K562 (cell line): ENCODE measurements at regions not wholly inside any gene's neighbourhood (a gene's known extent, or its start where the extent isn't known, plus 50 kb on each side); places are given as distances from the start of the nearest gene placed in this dataset.

Source experiments
- ATAC-seq: fragments of 200-7000 bp; cut with Tn5 transposase; 3 replicates; pipeline ENCODE4 v1.9.1; 2020; ENCODE audit warnings: moderate library complexity
- BruUV-seq: library from RNA; stranded (reverse); fragments of 400-500 nt; replicated peaks from 2 replicates; lab custom pipeline; 2021; lab: Mats Ljungman, UMichigan
- CTCF ChIA-PET: fragments of 300-600 bp; formaldehyde crosslinking; extraction: SDS; loops from one replicate; lab custom pipeline; 2021; ENCODE audit warnings: low intra/inter-chr PET ratio; lab: Yijun Ruan, JAX
- POLR2A ChIA-PET: fragments of 300-600, 350-650 bp; sonication (Branson Sonifier 250); formaldehyde crosslinking; extraction: SDS; loops from one replicate; lab custom pipeline; 2021; ENCODE audit warnings: antibody characterized with exemption, inconsistent platforms; lab: Yijun Ruan, JAX
- DNase-seq, 4 experiments: peaks; one replicate each; pipeline versions ENCODE4 v3.0.0 to v3.0.0-alpha.2; 2011 to 2018; ENCODE audit warnings: low spot score in 3 of 4, mixed read lengths in 3 of 4; ENCODE audit errors: extremely low read depth in 1 of 4
- FAIRE-seq: peaks from 2 replicates; lab custom pipeline; 2011; peaks lifted over from hg19 to GRCh38; lab: Jason Lieb, UNC
- H2AFZ ChIP-seq: 2 replicates; pipeline ENCODE4 v1.6.0; 2011; ENCODE audit warnings: low read depth, low read length, control low read depth, inconsistent platforms
- H3K27ac ChIP-seq: fragments of 200-600 bp; 3 replicates; pipeline ENCODE4 v1.8.0; 2011; ENCODE audit warnings: low read depth, mild to moderate bottlenecking, control low read depth, inconsistent platforms, low read length, moderate library complexity, mixed read lengths; ENCODE audit errors: extremely low read depth
- H3K27me3 ChIP-seq, 2 experiments: fragments of 300-600 bp in 1 of 2; 2 replicates in 1 of 2; 3 replicates in 1 of 2; pipeline versions ENCODE4 v1.6.0 to v1.8.0; 2011; ENCODE audit warnings: inconsistent platforms in 2 of 2, low read length in 2 of 2, mild to moderate bottlenecking in 1 of 2, mixed read lengths in 1 of 2, moderate library complexity in 1 of 2; ENCODE audit not compliant: control insufficient read depth in 2 of 2, insufficient read depth in 2 of 2
- H3K36me3 ChIP-seq: fragments of 300-600 bp; 3 replicates; pipeline ENCODE4 v1.8.0; 2011; ENCODE audit warnings: mild to moderate bottlenecking, low read length, inconsistent platforms; ENCODE audit not compliant: control insufficient read depth, insufficient read depth
- H3K4me1 ChIP-seq, 2 experiments: fragments of 200-600 bp in 1 of 2; replicated peaks in 1 of 2; 2 replicates in 1 of 2; 3 replicates in 1 of 2; pipeline versions ENCODE4 v1.5.1 to v1.8.0; 2011; ENCODE audit warnings: inconsistent platforms in 2 of 2, low read length in 2 of 2, mild to moderate bottlenecking in 1 of 2, mixed read lengths in 1 of 2, moderate library complexity in 1 of 2; ENCODE audit not compliant: control insufficient read depth in 2 of 2, insufficient read depth in 2 of 2
- H3K4me2 ChIP-seq: 2 replicates; pipeline ENCODE4 v1.6.1; 2011; ENCODE audit warnings: low read length, control low read depth, inconsistent platforms, mixed read lengths; ENCODE audit not compliant: insufficient read depth
- H3K4me3 ChIP-seq: fragments of 200-600 bp; sonication (generic), shearing (Covaris generic); 2 replicates; pipeline ENCODE4 v1.5.1; 2016; ENCODE audit warnings: control low read depth, inconsistent platforms
- H3K79me2 ChIP-seq: fragments of 200-600 bp; 3 replicates; pipeline ENCODE4 v1.8.0; 2011; ENCODE audit warnings: low read length, inconsistent platforms; ENCODE audit not compliant: control insufficient read depth, insufficient read depth
- H3K9ac ChIP-seq, 2 experiments: 2 replicates each; pipeline versions ENCODE4 v1.6.0 to v1.6.1; 2011; ENCODE audit warnings: low read depth in 2 of 2, low read length in 2 of 2, control low read depth in 1 of 2, inconsistent platforms in 1 of 2, mild to moderate bottlenecking in 1 of 2, mixed read lengths in 1 of 2; ENCODE audit not compliant: insufficient read depth in 1 of 2
- H3K9me1 ChIP-seq: one replicate; pipeline ENCODE4 v1.6.0; 2011; ENCODE audit warnings: inconsistent platforms, mild to moderate bottlenecking, low read length, moderate library complexity; ENCODE audit not compliant: control insufficient read depth, insufficient read depth
- H3K9me3 ChIP-seq: replicated peaks from 2 replicates; pipeline ENCODE4 v1.5.1; 2011; ENCODE audit warnings: low read depth, low read length, inconsistent platforms; ENCODE audit not compliant: control insufficient read depth, insufficient read depth
- H4K20me1 ChIP-seq: replicated peaks from 2 replicates; pipeline ENCODE4 v1.6.1; 2011; ENCODE audit warnings: low read length, inconsistent platforms, mixed read lengths; ENCODE audit not compliant: control insufficient read depth, insufficient read depth
- MTA2 ChIP-seq: fragments of 450-650 bp; IDR thresholded peaks from 2 replicates; pipeline ENCODE4 v1.6.1; 2016; ENCODE audit warnings: low read depth
- PHB ChIP-seq: fragments of 250-450 bp; sonication (Bioruptor Pico); IDR thresholded peaks from 2 replicates; pipeline ENCODE4 v1.5.0; 2021
- SAFB2 ChIP-seq: fragments of 200-400 bp; formaldehyde crosslinking; IDR thresholded peaks from 2 replicates; pipeline ENCODE4 v1.6.1; 2018; ENCODE audit warnings: borderline replicate concordance, low read length, low read depth, moderate library complexity; ENCODE audit not compliant: severe bottlenecking
- TAF9B ChIP-seq: fragments of 450-650 bp; IDR thresholded peaks from 2 replicates; pipeline ENCODE4 v1.6.1; 2018; ENCODE audit warnings: mild to moderate bottlenecking; ENCODE audit not compliant: partially characterized antibody
- ZBTB1 ChIP-seq: sonication (generic); formaldehyde crosslinking; IDR thresholded peaks from 2 replicates; pipeline ENCODE4 v1.8.1; 2023; ENCODE audit warnings: missing genetic modification reagents, low read depth, mild to moderate bottlenecking, borderline replicate concordance
- ZNF24 ChIP-seq: fragments of 450-650 bp; IDR thresholded peaks from 2 replicates; pipeline ENCODE4 v1.6.1; 2016
- ZNF512 ChIP-seq: IDR thresholded peaks from 2 replicates; pipeline ENCODE4 v1.6.1; 2016; ENCODE audit warnings: missing genetic modification characterization, missing compliant biosample characterization
- WGBS: fragments of 100-300 bp; shearing (Covaris generic); methylation state at CpG from one replicate; pipeline ENCODE4 v1.1.6; 2016; ENCODE audit warnings: low coverage, mixed read lengths; ENCODE audit not compliant: insufficient coverage; ENCODE audit errors: missing lambda C conversion rate; 5-methylcytosine and 5-hydroxymethylcytosine counted together
- in situ Hi-C: fragments of 300-500 bp; cut with MboI; formaldehyde crosslinking; loops from 4 replicates; pipeline ENCODE4 v1.15.0; 2018; ENCODE audit warnings: inconsistent platforms, mixed read lengths
- intact Hi-C: fragments of 100-400 bp; cut with micrococcal nuclease; formaldehyde crosslinking; loops from 2 replicates; pipeline ENCODE4 v1.14.2; 2022

- no peaks in the 10 kb centered on the region for H3K27me3 ChIP-seq
- no peaks in the 10 kb centered on the region for H3K9me1 ChIP-seq
- H3K36me3 ChIP-seq: no peaks in the 10 kb centered on the region
- ChIA-PET CTCF (no interaction called here), POLR2A (interaction anchor here (0.5 to 0.6 kb wide), 2 partner anchors 29 to 32 kb away, joined by 3 read pairs; no protein-coding TSS in a partner anchor)
- TF ChIP-seq MTA2 (no peak), ZNF512 (tag) (no peak), ZNF24 (no peak), PHB (CRISPR knock-in tag) (no peak), SAFB2 (no peak), TAF9B (no peak), ZBTB1 (CRISPR knock-in tag) (no peak)
- H3K4me1 ChIP-seq: no peaks in the 10 kb centered on the region
- H3K9ac ChIP-seq: no peak overlapping the region
- no TSS peak for BruUV-seq
- no peaks in the 10 kb centered on the region for H3K9me3 ChIP-seq
- ATAC-seq: no peak
- no peak overlapping the region for H3K27ac ChIP-seq
- H4K20me1 ChIP-seq: no peaks in the 10 kb centered on the region
- H2AFZ ChIP-seq: no peak overlapping the region
- intact Hi-C loops: no loop called here
- in situ Hi-C loops: no loop called here
- no peak overlapping the region for H3K4me2 ChIP-seq
- DNase-seq: no peak
- under 1% methylated on average over 7 of the region's 7 CpGs for WGBS
- FAIRE-seq: no peak
- H3K79me2 ChIP-seq: no peaks in the 10 kb centered on the region
- H3K4me3 ChIP-seq: no peak overlapping the region
Measured at GRCh38 chr1:184279911-184280458, 106.8 kb upstream of the C1orf21 start.
